CD4-positive, alpha-beta T cell treated with Interleukin-4 for 4 hours (primary cell): ENCODE measurements at regions not wholly inside any gene's neighbourhood (a gene's known extent, or its start where the extent isn't known, plus 50 kb on each side); places are given as distances from the start of the nearest gene placed in this dataset.

ENCODE experiments used
- DNase-seq: peaks from one replicate; pipeline ENCODE4 v3.0.0-alpha.2; 2020

DNA sequence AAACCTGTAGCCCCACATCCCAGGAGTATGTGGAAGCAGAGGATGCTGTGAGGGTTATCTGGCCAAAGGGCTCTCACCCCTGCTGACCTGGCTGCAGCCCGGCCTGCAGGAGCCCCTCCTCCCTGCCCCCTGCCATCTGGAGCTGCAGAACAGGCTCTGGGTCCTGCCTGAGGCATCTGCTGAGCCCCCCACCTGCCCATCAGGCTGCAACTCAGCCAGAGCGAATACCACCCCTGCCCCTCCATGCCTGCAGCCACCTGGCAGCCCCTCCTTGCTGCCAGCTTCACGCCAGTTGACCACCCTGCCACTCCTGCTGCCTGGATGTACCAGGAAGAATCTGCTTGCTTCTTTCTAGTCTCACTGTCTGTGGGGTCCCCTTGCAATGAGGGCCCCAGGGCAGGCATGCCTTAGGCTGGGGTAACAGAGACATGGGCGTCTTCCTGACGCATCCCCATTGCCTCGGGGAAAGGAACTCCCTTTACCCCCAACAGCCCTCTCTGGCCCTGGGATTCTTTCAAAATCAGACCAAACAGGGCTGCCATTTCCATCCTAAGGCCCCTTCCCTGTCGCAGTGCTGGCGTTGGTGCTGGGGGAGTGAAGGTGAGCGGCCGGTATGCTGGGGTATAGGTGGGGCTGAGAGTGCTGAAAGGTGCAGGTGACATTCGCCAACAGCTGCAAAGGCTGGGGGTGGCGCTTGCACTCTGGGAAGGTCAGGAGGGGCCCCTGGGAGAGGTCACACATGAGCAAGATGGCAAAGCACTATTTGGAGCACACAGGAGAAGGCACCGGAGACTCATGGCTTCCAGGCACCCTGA is 1334.6 kb downstream of the TBC1D22A start:
- no peak for DNase-seq

DNA sequence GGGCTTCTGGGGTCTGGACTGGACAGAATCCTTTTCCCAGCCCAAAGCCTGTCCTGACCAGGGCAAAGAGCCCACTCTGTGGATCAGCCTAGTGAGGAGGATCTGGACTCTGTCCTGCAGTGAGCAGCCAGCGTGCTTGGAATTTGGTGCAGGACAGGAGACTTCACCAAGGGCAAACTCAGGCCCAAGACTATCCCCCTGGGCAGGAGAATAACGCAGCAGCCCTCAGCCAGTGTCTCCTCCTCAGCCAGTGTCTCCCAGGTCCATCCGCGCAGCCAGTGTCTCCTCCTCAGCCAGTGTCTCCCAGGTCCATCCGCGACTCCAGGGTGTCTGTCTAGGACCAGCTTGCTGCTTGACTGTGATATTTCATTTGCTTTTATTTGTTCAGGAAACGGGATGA is 1334.0 kb downstream of the TBC1D22A start:
- no peak for DNase-seq

DNA sequence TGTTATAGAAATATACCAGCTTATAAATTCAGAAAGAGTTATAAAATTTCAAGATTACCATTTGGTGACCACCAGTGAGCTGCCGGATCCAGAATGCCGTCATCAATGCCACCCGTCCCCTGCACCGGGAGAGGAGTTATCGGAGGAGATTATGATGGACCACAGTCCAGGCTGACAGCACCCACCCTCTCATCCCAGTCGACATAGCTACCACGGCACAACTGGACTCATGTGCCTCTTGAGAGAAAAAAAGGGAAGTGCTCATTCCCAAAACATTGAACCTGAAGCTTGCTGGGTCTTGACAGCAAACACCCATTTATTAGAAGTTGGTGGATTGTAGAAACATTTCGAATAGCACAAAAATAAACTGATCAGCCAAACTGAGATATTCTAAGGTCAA is 1331.5 kb downstream of the TBC1D22A start:
- no peak for DNase-seq

DNA sequence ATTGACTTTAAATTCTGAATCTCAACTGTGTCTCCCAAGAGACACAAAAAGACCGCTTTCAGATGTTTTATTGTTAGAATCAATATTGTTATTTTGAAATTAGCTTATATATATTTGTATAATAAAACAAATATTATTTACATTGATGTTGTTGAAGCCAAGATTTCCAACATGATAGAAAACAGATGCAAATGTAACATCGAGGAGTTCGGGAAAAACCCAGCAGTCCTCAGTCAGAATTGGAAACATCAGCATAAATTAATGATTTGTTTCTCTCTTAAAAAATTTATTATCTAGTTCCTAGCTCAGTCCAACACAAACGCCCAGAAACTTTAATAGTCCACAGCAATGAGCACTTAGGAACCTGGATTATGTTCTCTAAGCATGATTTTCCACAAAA is 1330.4 kb downstream of the TBC1D22A start:
- DNase-seq = no peak

DNA sequence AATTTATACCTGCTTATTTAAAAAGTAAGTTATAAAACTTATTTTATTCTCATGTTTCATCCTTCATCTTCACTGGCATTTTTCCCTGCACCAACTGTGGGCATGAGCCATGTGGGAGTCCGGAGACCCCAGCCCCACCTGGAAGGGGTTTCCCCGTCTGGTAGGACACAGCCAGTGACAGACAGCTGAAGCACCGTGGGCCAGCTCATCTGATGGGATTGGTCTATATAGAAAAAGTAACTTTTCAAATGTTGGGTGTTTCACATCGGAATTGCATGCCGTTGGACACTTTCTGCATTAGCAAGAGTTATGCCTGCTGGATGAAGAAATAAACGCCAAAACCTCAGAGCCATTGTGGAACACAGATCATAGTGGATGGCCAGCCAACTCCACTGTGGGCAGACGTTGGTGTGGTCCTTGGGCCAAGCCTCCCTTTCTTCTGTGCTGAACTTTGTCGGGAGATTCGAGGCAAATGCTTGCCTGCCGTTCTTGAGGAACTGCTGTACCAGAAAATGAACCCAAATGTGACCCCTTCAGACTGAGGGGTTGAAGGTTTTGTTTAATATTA is 1329.3 kb downstream of the TBC1D22A start:
- no peak for DNase-seq

DNA sequence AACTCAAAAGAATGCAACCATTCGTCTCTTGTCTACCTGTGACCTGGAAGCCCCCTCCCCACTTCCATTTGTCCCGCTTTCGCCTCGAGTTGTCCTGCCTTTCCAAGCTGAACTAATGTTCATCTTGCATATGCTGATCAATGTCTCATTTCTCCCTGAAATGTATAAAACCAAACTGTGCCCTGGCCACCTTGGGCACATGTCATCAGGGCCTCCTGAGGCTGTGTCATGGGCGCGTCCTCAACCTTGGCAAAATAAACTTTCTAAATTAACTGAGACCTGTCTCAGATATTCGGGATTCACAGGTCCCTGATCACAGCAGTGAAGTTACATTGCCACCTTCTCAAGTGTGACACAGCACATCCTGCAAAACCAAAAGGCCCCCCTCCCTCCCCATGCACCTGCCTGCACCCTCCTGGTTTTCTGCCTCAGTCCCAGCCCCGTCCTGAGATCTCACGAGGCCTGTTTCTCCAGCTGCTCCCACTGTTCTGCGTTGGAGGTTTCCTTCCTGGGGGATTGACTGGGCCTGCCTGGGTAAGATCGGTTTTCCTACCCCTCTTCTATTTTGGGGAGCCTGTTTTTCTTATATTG is 1328.7 kb downstream of the TBC1D22A start:
- DNase-seq = no peak

DNA sequence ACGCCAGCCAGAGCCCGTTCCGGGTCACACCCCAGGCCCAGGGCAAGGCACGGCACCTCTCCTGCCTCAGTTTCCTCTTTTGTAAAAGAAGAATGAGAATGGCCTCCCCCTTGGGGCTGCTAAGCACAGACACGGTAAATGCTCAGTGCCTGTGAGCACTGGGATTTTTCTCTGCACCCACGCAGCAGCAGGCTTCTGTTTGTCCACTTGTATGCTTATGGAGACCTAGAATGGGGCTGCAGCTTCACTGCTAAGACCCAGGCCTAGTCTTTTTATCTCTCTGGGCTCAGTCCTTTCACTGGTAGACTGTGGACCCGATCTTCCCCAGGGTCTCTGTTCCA is 1327.9 kb downstream of the TBC1D22A start:
- DNase-seq = no peak

DNA sequence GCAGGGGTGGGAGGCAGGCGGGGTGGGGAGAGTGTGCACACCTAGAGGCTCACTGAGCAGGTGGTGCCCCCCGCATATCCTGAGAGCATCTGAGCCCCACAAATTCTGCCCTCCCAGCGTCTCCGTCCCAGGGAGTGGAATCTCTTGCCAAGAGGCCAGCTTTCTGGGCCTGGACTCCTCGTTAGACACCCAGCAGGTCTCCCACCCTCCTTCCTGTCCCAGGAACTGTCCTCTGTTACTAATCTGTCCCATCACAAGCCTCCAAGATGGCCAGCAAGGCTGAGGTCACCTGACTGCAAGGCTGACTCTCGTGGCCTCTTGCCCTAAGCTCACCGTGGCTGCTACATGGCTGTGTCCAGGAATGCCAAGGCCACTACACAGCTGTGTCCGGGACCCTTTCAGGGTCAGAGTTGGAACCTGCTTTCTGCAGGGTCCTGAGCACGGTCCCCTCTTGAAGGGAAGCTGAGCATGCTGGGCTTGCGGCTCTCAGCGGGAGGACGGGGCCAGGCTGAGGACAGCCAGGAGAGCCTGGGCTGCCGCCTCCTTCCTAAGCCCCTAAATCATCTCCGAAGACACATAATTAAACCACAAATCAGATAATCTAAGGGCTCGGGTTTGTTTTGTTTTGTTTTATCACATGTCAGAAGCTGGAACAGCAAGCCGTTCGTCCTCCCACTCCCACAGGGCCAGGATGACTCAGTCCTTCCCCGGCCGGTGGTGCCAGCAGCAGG is 1327.3 kb downstream of the TBC1D22A start:
- no peak for DNase-seq

DNA sequence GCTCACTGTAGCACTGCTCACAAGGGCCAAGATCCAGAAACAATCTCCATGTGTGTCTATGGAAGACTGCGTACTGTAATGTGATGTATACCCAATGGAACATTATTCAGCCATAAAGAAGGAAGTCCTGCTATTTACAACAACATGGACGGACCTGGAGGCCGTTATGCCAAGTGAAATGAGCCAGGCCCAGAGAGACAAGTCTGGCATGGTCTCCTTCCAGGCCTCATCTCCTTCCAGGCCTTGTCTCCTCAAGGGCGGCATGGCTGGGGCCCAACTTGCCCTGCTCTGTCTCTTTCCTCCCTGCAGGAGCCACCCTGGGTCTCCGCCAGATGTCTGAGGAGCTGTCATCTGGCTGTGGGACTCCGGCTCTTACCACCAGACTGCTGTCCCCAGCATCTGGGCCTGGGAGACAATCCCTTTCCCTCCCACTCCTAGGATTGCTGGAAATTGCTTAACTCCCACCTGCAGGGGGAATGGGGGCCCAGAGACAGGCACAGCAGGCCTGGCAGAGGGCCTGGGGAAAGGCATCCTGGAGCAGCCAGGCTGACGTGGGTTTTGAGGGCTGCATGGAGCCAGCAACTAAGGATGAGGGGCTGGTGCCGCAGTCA is 1326.6 kb downstream of the TBC1D22A start:
- no peak for DNase-seq

DNA sequence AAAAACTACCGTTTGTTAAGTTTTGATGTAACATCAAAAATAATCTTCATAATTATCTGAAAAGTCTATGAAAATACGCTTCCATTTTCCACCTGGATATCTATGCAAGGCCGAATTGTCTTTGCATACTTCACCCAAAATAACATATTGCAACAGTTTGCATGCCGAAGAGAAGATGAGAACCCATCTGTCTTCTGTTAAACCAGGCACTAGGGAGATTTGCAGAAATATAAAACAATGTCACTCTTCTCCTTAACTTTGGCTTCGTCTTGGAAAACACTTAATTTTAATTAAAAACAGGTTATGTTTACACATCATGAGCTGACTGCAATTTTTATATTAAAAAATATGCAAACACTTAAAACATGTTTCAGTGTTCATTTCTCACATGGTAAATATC is 1325.8 kb downstream of the TBC1D22A start:
- DNase-seq = no peak

DNA sequence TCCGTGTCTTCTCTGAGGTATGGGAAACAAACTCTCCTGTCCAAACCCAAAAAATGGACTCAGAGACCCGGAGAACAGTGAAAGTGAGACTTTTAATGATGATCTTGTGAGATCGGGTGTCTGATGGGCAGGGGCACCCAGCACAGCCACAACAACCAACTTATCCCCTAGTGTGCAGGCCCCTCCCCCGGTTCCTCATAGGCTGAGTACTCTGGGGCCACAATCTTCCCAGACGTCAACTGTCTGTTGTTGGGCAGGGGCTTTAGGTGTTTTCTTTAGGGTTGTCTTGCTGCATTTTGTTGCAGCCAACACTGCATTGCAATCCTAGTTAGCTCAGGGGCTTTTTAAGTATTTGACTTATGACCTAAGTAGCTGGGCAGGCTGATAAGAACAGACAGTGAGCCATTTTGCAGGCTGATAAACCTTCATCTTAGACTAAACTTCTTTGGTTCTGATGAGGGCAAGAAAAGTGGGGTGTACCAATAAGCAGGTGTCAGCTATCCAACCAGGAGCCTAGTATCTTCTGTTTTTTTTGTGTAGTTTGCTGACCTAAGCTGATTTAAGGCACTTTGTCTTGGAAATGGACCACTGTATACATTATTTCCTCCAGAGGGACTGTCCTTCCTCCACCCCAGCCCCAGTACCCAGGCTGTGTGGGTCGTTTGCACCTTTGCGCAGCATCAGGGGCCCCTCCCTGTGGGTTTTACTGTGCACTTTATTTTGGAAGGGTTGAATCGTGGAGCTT is 1323.6 kb downstream of the TBC1D22A start:
- DNase-seq = no peak

DNA sequence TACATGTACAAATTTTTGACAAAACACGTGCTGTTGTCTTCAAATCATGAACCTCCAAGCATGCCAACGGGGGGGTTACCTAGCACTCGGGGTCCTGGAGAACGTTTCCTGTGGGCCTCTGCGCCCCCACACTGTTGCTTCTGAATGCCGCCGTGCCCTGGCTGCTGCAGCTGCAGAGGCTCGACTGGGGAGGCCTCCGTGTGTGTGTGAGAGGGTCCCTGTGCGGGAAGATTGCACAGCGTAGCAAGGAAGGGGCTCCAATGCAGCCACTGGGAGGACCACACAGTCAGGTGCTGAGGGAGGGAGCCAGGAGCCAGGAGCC is 1322.2 kb downstream of the TBC1D22A start:
- no peak for DNase-seq

DNA sequence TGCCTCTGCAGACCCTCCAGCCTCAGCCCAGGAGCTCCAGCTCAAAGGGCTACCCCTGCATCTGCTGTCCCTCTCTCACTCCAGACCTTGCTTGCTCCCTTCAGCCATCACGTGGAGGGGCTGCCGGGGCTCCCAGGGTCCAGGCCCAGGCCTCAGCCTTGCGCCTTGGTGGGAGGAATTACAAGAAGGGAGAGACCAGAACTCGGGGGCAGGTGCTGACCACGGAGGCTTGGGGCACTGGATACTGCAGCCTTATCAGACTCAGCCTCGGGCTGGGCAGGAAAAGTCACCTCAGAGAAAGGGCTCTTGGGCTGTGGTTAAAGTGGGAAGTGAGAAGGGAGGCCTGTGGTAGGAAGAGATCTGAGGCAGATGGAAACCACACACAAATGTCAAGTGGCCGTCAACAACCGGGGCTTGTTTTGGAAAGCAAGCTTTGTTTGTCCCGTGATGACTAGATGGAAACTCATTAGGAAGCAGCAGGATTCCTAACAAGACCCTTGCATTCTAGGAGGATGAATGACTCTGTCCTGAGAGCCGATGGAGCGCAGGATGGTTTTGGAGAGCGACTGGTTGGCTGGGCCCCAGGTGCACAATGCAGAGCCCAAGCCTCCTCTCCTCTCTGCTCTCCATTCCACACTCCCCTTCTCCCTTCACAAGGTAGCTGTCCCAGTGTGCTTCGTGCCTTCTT is 1321.7 kb downstream of the TBC1D22A start:
- no peak for DNase-seq

DNA sequence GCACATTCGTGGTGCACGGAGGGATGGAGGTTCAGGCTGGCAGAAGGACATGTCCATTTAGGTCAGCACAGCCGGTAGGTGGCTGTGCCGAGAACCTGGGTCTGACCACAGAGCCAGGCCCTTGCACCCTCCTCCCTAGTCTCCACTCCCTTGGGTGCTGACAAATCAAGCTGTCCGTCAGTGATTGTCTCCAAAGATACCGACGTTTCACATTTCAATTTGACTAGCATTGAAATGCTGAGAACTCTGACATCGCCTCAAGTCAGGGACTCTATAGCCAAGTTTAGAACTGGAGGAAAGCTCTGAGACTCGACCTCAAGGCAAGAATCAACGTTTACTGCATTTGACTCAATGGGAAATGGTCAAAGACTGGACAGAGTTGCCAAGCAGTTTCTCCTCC is 1321.1 kb downstream of the TBC1D22A start:
- DNase-seq = no peak

DNA sequence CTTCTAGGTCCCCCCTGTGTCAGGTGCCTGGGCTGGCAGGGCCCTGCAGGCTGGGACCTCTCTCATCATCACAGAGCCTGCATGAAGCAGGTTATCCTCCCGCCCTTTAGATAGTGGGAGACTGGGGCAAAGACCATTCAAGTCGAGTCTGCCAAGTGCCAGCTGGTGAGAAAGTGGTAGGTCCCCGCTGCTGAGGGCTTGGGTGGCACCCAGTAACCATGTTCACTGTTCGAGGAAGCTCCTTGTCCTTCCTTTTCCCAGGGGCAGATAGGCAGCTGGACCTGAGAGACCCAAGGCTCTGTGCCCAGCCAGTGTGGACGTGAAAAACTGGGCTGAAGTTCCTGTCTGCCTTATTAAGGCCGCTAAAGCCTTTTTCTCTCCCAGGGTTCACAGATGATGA is 1319.8 kb downstream of the TBC1D22A start:
- no peak for DNase-seq

DNA sequence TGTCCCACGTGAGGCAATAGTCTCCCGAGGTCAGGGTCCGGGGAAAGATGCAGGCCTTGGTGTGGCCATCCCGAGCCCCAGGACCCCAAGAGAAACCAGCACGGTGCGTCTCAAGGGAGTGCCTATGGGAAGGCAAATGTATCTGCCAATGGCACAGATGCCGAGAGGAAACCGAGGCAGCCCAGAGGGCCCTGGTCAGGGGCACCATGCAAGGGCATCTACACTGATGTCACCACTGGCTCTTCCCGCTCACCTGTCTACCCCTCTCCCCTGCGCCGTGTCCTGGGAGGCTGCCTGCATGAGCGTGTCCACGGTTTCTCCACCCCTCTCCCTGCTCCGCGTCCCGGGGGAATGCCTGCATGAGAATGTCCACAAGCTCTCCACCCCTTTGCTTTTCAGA is 1318.8 kb downstream of the TBC1D22A start:
- no peak for DNase-seq

DNA sequence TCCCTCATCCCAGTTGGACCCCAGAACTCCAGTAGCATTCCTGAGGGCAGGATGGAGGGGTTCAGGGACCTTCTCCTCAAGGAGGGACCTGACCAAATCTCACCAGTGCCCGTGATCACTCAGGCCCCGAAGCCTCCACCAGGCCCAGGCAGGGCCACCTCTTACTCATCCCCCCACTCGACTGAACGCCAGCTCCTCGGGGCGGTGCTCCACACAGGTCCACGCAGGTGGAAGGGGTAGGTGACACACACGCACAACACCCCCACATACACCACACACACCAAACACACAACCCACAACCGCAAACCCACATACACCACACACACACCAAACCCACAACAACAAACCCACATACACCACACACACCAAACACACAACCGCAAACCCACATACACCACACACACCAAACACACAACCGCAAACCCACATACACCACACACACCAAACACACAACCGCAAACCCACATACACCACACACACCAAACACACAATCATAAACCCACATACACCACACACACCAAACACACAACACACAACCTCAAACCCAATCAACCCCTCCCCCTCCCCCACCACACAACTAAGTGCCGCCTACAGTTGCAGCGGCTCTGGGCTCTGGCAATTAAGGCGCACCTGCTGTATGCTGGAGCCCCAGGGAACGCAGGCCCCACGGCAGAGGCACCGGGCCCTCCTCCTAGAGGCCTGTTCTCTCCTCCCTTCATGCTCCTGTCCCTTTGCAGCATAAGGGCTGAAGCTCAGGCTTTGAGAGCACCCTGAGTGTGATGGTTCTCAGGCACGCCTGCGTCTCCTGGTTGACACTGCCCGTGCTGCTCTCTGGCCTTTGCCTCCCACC is 1318.1 kb downstream of the TBC1D22A start:
- DNase-seq = no peak

DNA sequence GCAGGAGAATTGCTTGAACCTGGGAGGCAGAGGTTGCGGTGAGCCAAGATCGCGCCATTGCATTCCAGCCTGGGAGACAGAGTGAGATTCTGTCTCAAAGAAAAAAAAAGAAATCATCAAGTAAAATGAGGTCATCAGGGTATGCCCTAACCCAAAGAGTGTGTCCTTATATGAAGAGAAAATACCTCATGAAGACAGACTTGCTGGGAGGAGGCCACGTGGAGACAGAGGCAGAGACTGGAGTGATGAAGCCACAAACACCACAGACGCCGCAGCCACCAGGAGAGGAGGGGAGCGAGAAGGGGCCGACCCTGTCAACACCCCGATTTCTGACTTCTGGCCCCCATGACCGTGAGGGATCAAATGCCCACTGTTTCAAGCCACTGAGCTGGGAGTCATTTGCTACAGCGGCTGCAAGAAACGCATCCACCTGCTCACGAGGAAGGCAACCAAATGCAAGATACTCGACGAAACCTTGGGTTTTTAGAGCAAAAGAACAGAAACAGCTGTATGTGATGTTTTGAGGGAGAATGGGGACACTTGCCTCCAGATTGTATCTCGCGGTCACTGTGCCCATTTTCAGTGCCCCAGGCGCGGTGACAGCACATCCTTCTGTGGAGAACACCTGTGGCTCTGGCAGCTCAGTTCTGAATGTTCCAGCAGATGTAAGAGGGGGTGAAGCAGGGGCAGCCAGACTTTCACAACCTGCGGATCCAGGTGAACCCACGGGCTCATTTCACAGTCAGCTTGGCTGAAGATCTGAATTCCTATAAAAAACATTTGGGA is 1317.2 kb downstream of the TBC1D22A start:
- no peak for DNase-seq

DNA sequence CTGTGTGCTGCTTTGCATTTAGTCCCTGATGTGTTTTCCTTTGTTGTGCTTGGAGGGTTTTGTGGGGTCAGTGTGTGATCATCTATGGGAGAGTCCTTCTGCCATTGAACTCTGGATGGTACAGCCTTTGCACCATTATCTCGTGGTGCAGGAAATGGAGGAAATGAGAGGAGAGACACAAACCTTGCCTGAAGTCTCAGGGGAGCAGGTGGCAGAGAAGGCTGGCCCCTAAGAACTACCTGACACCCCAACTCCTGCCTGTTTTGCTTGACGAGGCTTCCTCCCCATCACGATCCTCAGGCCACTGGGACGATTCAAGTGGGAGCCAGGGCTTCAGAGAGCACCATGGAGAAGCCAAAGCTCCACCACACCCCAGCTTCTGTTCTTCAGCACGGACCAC is 1316.4 kb downstream of the TBC1D22A start:
- DNase-seq = no peak

DNA sequence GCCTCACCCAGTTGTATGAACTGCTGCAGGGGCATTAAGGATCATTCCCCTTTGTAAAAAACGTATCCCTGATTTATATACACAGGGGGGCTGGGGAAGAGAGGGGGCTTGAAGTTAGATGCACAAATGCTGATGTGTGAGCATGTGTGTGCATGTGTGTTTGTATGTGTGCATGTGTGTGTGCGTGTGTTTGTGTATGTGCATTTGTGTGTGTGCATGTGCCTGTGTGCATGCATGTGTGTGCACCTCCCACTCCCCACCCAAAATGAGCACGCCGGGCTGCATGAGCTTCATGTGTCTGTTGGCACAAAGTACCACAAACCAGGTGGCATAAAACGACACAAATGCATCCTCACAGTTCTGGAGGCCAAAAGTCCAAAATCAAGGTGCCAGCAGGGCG is 1315.2 kb downstream of the TBC1D22A start:
- no peak for DNase-seq
